ENCODE measurements at regions not wholly inside any gene's neighbourhood (a gene's known extent, or its start where the extent isn't known, plus 50 kb on each side); places are given as distances from the start of the nearest gene placed in this dataset.

GRCh38 chr12:110971189-110971920, 51.0 kb upstream of the MYL2 start:
- no peak overlapping the region for H3K4me2 ChIP-seq (ENCODE audit: control insufficient read depth, insufficient read depth)
- SMC1A ChIA-PET (ENCODE audit: uncharacterized antibody, unreplicated experiment): no interaction called here
- BruUV-seq (replicated peaks): no TSS peak
- no peaks in the 10 kb centered on the region for H3K4me1 ChIP-seq (ENCODE audit: control insufficient read depth, insufficient read depth, low read length)
- CTCF ChIA-PET: interaction anchor here (0.6 kb wide), 1 partner anchor 34 kb away, joined by 3 read pairs; no protein-coding TSS in a partner anchor
- no peak for DNase-seq (ENCODE audit: low read depth, low spot score)
- H2AFZ ChIP-seq (ENCODE audit: control insufficient read depth, low read depth, low read length): no peak overlapping the region
- no peak for ATAC-seq
- no peak overlapping the region for H3K9ac ChIP-seq (ENCODE audit: control insufficient read depth, insufficient read depth, low read length)
- no peak overlapping the region for H3K27ac ChIP-seq (ENCODE audit: control insufficient read depth, insufficient read depth)
- intact Hi-C loops (cut with micrococcal nuclease; ENCODE audit: unreplicated experiment): no loop called here
- H3K27me3 ChIP-seq (replicated peaks in 1 of 2; ENCODE audit: control insufficient read depth in 2 of 2, insufficient read depth in 2 of 2, low read length in 1 of 2): no peaks in the 10 kb centered on the region; a peak in 1 of 4 replicates
- H3K79me2 ChIP-seq (ENCODE audit: control insufficient read depth, insufficient read depth, low read length): no peaks in the 10 kb centered on the region
- FAIRE-seq: no peak
- 25% methylated on average over 1 of the region's 1 CpG for WGBS (ENCODE audit: insufficient coverage, insufficient replicate concordance, low lambda C conversion rate, missing lambda C conversion rate)
- no peak for TF ChIP-seq SP1 (IDR thresholded peaks at IDR 0.05; ENCODE audit: low read depth, low read length)
- TF ChIP-seq, protein P1, sequence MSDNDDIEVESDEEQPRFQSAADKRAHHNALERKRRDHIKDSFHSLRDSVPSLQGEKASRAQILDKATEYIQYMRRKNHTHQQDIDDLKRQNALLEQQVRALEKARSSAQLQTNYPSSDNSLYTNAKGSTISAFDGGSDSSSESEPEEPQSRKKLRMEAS (IDR thresholded peaks at IDR 0.05; ENCODE audit: low read depth, low read length): no peak
- no peak for TF ChIP-seq STAT1 (conservative IDR thresholded peaks at IDR 0.05)
- no peak for TF ChIP-seq ZNF217 (IDR thresholded peaks at IDR 0.05)
- TF ChIP-seq, protein P2, sequence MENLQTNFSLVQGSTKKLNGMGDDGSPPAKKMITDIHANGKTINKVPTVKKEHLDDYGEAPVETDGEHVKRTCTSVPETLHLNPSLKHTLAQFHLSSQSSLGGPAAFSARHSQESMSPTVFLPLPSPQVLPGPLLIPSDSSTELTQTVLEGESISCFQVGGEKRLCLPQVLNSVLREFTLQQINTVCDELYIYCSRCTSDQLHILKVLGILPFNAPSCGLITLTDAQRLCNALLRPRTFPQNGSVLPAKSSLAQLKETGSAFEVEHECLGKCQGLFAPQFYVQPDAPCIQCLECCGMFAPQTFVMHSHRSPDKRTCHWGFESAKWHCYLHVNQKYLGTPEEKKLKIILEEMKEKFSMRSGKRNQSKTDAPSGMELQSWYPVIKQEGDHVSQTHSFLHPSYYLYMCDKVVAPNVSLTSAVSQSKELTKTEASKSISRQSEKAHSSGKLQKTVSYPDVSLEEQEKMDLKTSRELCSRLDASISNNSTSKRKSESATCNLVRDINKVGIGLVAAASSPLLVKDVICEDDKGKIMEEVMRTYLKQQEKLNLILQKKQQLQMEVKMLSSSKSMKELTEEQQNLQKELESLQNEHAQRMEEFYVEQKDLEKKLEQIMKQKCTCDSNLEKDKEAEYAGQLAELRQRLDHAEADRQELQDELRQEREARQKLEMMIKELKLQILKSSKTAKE (IDR thresholded peaks at IDR 0.05; ENCODE audit: low read depth, poor library complexity, severe bottlenecking): no peak
- TF ChIP-seq, protein P3, sequence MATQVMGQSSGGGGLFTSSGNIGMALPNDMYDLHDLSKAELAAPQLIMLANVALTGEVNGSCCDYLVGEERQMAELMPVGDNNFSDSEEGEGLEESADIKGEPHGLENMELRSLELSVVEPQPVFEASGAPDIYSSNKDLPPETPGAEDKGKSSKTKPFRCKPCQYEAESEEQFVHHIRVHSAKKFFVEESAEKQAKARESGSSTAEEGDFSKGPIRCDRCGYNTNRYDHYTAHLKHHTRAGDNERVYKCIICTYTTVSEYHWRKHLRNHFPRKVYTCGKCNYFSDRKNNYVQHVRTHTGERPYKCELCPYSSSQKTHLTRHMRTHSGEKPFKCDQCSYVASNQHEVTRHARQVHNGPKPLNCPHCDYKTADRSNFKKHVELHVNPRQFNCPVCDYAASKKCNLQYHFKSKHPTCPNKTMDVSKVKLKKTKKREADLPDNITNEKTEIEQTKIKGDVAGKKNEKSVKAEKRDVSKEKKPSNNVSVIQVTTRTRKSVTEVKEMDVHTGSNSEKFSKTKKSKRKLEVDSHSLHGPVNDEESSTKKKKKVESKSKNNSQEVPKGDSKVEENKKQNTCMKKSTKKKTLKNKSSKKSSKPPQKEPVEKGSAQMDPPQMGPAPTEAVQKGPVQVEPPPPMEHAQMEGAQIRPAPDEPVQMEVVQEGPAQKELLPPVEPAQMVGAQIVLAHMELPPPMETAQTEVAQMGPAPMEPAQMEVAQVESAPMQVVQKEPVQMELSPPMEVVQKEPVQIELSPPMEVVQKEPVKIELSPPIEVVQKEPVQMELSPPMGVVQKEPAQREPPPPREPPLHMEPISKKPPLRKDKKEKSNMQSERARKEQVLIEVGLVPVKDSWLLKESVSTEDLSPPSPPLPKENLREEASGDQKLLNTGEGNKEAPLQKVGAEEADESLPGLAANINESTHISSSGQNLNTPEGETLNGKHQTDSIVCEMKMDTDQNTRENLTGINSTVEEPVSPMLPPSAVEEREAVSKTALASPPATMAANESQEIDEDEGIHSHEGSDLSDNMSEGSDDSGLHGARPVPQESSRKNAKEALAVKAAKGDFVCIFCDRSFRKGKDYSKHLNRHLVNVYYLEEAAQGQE (IDR thresholded peaks at IDR 0.05; ENCODE audit: low read depth, low read length): no peak
- TF ChIP-seq YY1 (IDR thresholded peaks at IDR 0.05; ENCODE audit: low read depth, low read length): no peak
- TF ChIP-seq RB1 (IDR thresholded peaks at IDR 0.05; ENCODE audit: borderline replicate concordance): no peak
- no peak for TF ChIP-seq MEF2A (IDR thresholded peaks at IDR 0.05; ENCODE audit: insufficient read depth, low read depth, low read length)
- no peak for TF ChIP-seq MEF2B (IDR thresholded peaks at IDR 0.05; ENCODE audit: partially characterized antibody, poor library complexity, severe bottlenecking)
- TF ChIP-seq NFXL1 (IDR thresholded peaks at IDR 0.05; ENCODE audit: borderline replicate concordance): no peak
- no peak for TF ChIP-seq SIX5 (IDR thresholded peaks at IDR 0.05; ENCODE audit: low read depth, low read length, severe bottlenecking)
- no peaks in the 10 kb centered on the region for H4K20me1 ChIP-seq (ENCODE audit: control insufficient read depth, insufficient read depth)
- no peaks in the 10 kb centered on the region for H3K36me3 ChIP-seq (ENCODE audit: control insufficient read depth in 2 of 2, insufficient read depth in 2 of 2, low read length in 1 of 2)
- in situ Hi-C loops (cut with MboI): no loop called here
- RAD21 ChIA-PET (ENCODE audit: unreplicated experiment): no interaction called here
- H3K4me3 ChIP-seq: no peak overlapping the region
- POLR2A ChIA-PET: no interaction called here
- H3K9me3 ChIP-seq (replicated peaks; ENCODE audit: control insufficient read depth, insufficient read depth, low read length): no peaks in the 10 kb centered on the region
